Central memory CD8-positive, alpha-beta T cell (primary cell): ENCODE measurements at regions not wholly inside any gene's neighbourhood (a gene's known extent, or its start where the extent isn't known, plus 50 kb on each side); places are given as distances from the start of the nearest gene placed in this dataset.
A peak's percentile ranks its signal among the peaks of the same experiment; 100 is the strongest.

Source experiments
- ATAC-seq: fragments of 150-1000 bp; cut with Tn5 transposase; replicated peaks from 2 replicates; pipeline ENCODE4 v1.10.0; 2022; ENCODE audit warnings: mild to moderate bottlenecking, moderate FRiP score, moderate number of reproducible peaks; ENCODE audit not compliant: poor library complexity, severe bottlenecking; ENCODE audit errors: extremely low read depth
- DNase-seq, 2 donors: peaks; one replicate each; pipeline ENCODE4 v3.0.0; 2021; ENCODE audit warnings: low spot score in 2 of 2
- H3K27ac Mint-ChIP-seq: one replicate; pipeline ENCODE4 v1.8.0; 2022; ENCODE audit warnings: low read depth, mild to moderate bottlenecking, moderate library complexity, mixed read lengths
- H3K27me3 Mint-ChIP-seq: one replicate; pipeline ENCODE4 v1.8.0; 2022; ENCODE audit warnings: mixed read lengths
- H3K36me3 Mint-ChIP-seq: one replicate; pipeline ENCODE4 v1.8.0; 2022; ENCODE audit warnings: mild to moderate bottlenecking, moderate library complexity, mixed read lengths; ENCODE audit not compliant: insufficient read depth
- H3K4me1 Mint-ChIP-seq: one replicate; pipeline ENCODE4 v1.8.0; 2022; ENCODE audit warnings: mixed read lengths
- H3K4me3 Mint-ChIP-seq: one replicate; pipeline ENCODE4 v1.8.0; 2022; ENCODE audit warnings: mild to moderate bottlenecking, moderate library complexity, mixed read lengths
- H3K9me3 Mint-ChIP-seq: one replicate; pipeline ENCODE4 v1.8.0; 2022; ENCODE audit warnings: mixed read lengths

- Mint-ChIP-seq H3K4me3 (no peak overlapping the region), H3K27ac (peak overlapping the region; percentile 38), H3K4me1 (peaks cover 32% of the 10 kb centered on the region), H3K27me3 (no peaks in the 10 kb centered on the region), H3K36me3 (peaks cover 1% of the 10 kb centered on the region), H3K9me3 (no peaks in the 10 kb centered on the region)
- DNase-seq = no peak
- ATAC-seq = no peak
These were observed 60.0 kb upstream of the EPS8L3 start for GRCh38 chr1:109823543-109824348.

DNA sequence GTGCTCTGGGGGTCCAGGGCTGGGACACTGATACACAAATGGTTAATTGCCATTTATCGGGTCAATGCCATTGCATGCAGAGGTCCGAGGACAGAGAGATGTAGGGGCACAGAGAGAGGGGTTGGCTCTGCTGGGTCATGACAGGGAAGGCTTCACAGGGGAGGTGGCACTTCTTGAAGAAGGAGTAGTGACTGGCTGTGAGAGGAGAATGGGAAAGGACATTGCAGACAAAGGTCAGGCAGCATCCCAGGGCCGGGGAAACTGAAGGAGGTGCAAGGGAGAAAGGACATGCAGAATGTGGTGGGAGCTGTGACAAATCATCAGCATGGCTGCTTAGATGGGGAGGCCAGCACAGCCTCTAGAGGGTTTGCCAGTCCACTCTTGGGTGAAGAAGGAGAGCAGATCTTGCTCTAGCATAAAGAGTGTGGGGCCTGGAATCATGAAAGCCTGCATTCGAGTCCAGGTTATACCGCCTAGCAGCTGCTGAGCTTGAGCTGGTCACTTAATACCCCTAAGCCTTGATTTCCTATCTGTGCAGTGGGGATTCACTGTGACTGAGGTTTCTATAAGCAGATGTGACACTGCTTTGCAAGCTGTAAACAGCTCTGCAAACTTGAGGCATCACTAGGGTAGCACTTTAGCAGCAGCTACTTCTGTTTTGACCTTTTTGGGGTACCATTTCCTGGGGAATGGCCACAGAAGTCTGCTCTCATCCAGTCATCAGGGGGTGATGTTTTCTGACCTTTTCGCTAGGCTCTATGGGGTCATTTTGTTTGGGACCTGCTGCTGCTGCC is 59.2 kb upstream of the EPS8L3 start:
- H3K4me3 Mint-ChIP-seq = no peak overlapping the region
- no peaks in the 10 kb centered on the region for H3K9me3 Mint-ChIP-seq
- H3K36me3 Mint-ChIP-seq = peaks cover 1% of the 10 kb centered on the region
- peak overlapping the region; percentile 38 for H3K27ac Mint-ChIP-seq
- ATAC-seq (no peak), DNase-seq (no peak)
- H3K27me3 Mint-ChIP-seq = no peaks in the 10 kb centered on the region
- peaks cover 32% of the 10 kb centered on the region for H3K4me1 Mint-ChIP-seq

GRCh38 chr1:109821831-109822745 is 58.4 kb upstream of the EPS8L3 start:
- DNase-seq (no peak), ATAC-seq (no peak)
- H3K4me3 Mint-ChIP-seq = no peak overlapping the region
- H3K9me3 Mint-ChIP-seq = no peaks in the 10 kb centered on the region
- peaks cover 32% of the 10 kb centered on the region for H3K4me1 Mint-ChIP-seq
- H3K27me3 Mint-ChIP-seq = no peaks in the 10 kb centered on the region
- peaks cover 1% of the 10 kb centered on the region for H3K36me3 Mint-ChIP-seq
- H3K27ac Mint-ChIP-seq = peak overlapping the region; percentile 38

GRCh38 chr1:109821221-109821669 is 57.5 kb upstream of the EPS8L3 start:
- ATAC-seq (no peak), DNase-seq (no peak)
- Mint-ChIP-seq H3K36me3 (peaks cover 1% of the 10 kb centered on the region), H3K4me3 (no peak overlapping the region), H3K4me1 (peaks cover 32% of the 10 kb centered on the region), H3K27ac (peak overlapping the region; percentile 38), H3K9me3 (no peaks in the 10 kb centered on the region), H3K27me3 (no peaks in the 10 kb centered on the region)

- DNase-seq = no peak
- Mint-ChIP-seq H3K27me3 (no peaks in the 10 kb centered on the region), H3K4me1 (peaks cover 24% of the 10 kb centered on the region), H3K4me3 (no peak overlapping the region), H3K27ac (no peak overlapping the region), H3K36me3 (peaks cover 4% of the 10 kb centered on the region), H3K9me3 (peaks cover 5% of the 10 kb centered on the region)
- no peak for ATAC-seq
These were observed 56.2 kb upstream of the EPS8L3 start for GRCh38 chr1:109819906-109820305.

- no peak for DNase-seq
- H3K27ac Mint-ChIP-seq = peak overlapping the region; percentile 26
- no peak for ATAC-seq
- no peaks in the 10 kb centered on the region for H3K27me3 Mint-ChIP-seq
- H3K36me3 Mint-ChIP-seq = peaks cover 4% of the 10 kb centered on the region
- H3K4me3 Mint-ChIP-seq = no peak overlapping the region
- peaks cover 5% of the 10 kb centered on the region for H3K9me3 Mint-ChIP-seq
- peaks cover 20% of the 10 kb centered on the region for H3K4me1 Mint-ChIP-seq
These were observed 55.5 kb upstream of the EPS8L3 start for GRCh38 chr1:109818988-109819764.

DNA sequence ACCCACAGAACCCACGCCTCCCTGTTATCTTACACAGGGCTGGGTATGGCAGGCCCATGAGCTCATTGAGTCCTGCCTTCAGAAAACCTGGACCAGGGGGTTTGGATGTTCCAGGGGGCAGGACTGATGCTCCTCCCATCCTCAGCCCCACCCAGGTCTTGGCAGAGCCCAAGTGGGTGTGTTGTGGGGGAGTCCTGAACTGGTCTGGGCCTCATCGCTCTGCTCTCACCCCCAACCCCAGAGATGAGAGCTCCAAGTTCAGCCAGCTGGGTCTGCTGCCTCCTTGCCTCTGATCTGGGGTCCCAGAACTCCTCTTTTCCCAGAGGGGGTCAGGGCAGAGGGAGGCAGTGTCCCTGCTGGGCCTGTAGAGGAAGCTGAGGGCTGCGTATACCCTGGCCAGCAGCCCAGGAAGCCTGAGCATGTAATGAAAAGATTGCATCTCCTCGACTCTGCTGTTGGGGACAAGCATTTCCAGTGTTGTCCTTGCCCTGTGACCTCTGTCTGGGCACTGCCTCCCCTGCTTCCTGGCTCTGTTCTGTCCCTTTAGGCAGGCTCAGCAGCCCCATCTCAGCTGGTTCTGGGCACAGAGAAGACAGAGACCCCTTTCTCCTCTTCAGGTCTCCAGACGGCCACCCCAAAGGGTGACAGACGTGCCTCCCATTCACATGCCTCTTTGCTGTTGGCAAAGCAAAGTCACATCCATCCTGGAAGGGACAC is 54.7 kb upstream of the EPS8L3 start:
- peaks cover 5% of the 10 kb centered on the region for H3K9me3 Mint-ChIP-seq
- peak overlapping the region; percentile 26 for H3K27ac Mint-ChIP-seq
- peaks cover 4% of the 10 kb centered on the region for H3K36me3 Mint-ChIP-seq
- DNase-seq = no peak
- ATAC-seq = no peak
- H3K27me3 Mint-ChIP-seq = no peaks in the 10 kb centered on the region
- no peak overlapping the region for H3K4me3 Mint-ChIP-seq
- H3K4me1 Mint-ChIP-seq = peaks cover 16% of the 10 kb centered on the region

- Mint-ChIP-seq H3K9me3 (peaks cover 5% of the 10 kb centered on the region), H3K4me3 (no peak overlapping the region), H3K27ac (no peak overlapping the region), H3K36me3 (peaks cover 4% of the 10 kb centered on the region), H3K4me1 (peaks cover 12% of the 10 kb centered on the region), H3K27me3 (no peaks in the 10 kb centered on the region)
- ATAC-seq = no peak
- DNase-seq = no peak
These were observed 54.2 kb upstream of the EPS8L3 start for GRCh38 chr1:109817881-109818270.

GRCh38 chr1:109816975-109817535 is 53.3 kb upstream of the EPS8L3 start:
- peaks cover 6% of the 10 kb centered on the region for H3K4me1 Mint-ChIP-seq
- no peak overlapping the region for H3K4me3 Mint-ChIP-seq
- H3K36me3 Mint-ChIP-seq = peaks cover 4% of the 10 kb centered on the region
- no peak for ATAC-seq
- H3K27me3 Mint-ChIP-seq = no peaks in the 10 kb centered on the region
- no peak for DNase-seq
- H3K27ac Mint-ChIP-seq = no peak overlapping the region
- peaks cover 5% of the 10 kb centered on the region for H3K9me3 Mint-ChIP-seq

- no peak overlapping the region for H3K4me3 Mint-ChIP-seq
These were observed 52.6 kb upstream of the EPS8L3 start for GRCh38 chr1:109816175-109816811.

DNA sequence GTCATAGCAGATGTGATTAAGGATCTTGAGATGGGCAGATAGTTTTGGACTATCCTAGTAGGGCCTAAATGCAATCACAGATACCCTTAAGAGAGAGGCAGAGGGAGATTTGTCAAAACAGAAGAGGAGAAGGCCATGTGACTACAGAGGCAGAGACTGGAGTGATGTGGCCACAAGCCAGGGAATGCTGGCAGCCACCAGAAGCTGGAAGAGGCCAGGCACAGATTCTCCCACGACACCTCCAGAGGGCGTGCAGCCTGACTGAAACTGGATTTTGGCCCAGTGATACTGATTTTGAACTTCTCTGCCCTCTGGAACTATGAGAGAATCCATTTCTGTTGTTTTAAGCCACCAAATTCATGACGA is 52.1 kb upstream of the EPS8L3 start:
- H3K9me3 Mint-ChIP-seq = peaks cover 5% of the 10 kb centered on the region
- H3K27me3 Mint-ChIP-seq = no peaks in the 10 kb centered on the region
- ATAC-seq (no peak), DNase-seq (no peak)
- H3K4me1 Mint-ChIP-seq = peaks cover 1% of the 10 kb centered on the region
- no peak overlapping the region for H3K27ac Mint-ChIP-seq
- H3K4me3 Mint-ChIP-seq = no peak overlapping the region
- peaks cover 3% of the 10 kb centered on the region for H3K36me3 Mint-ChIP-seq

More at GRCh38 chr1:109816175-109816811, 52.6 kb upstream of the EPS8L3 start:
- Mint-ChIP-seq H3K9me3 (peaks cover 5% of the 10 kb centered on the region), H3K27ac (no peak overlapping the region), H3K27me3 (no peaks in the 10 kb centered on the region), H3K36me3 (peaks cover 4% of the 10 kb centered on the region), H3K4me1 (peaks cover 6% of the 10 kb centered on the region)
- no peak for DNase-seq
- peak; percentile 54 for ATAC-seq
